Stomach (tissue), 8 donors: ENCODE measurements at regions not wholly inside any gene's neighbourhood (a gene's known extent, or its start where the extent isn't known, plus 50 kb on each side); places are given as distances from the start of the nearest gene placed in this dataset.

Source experiments
- DNase-seq, 2 donors: peaks; one replicate each; pipeline versions ENCODE4 v3.0.0 to v3.0.0-alpha.2; 2013 to 2019
- H3K27ac ChIP-seq, 5 donors: fragments of 200-600 bp in 4 of 5; sonication (generic) in 4 of 5; one replicate each; pipeline ENCODE4 v1.5.1; 2013 to 2019; ENCODE audit warnings: mild to moderate bottlenecking in 1 of 5, moderate library complexity in 1 of 5
- H3K27me3 ChIP-seq, 3 donors: fragments of 200-600 bp; sonication (generic); one replicate each; pipeline ENCODE4 v1.5.1; 2017 to 2019; ENCODE audit warnings: mixed run types in 1 of 3
- H3K36me3 ChIP-seq, 4 donors: fragments of 200-600 bp; sonication (generic); 1 replicate in 3 of 4; 2 replicates in 1 of 4; pipeline ENCODE4 v1.5.1; 2016 to 2019
- H3K4me1 ChIP-seq, 4 donors: fragments of 200-600 bp; sonication (generic); one replicate each; pipeline ENCODE4 v1.5.1; 2016 to 2019
- H3K4me3 ChIP-seq, 4 donors: fragments of 200-600 bp; sonication (generic) in 3 of 4; one replicate each; pipeline ENCODE4 v1.5.1; 2016 to 2019; ENCODE audit warnings: mild to moderate bottlenecking in 1 of 4
- H3K9me3 ChIP-seq, 4 donors: fragments of 200-600 bp; sonication (generic); one replicate each; pipeline ENCODE4 v1.5.1; 2016 to 2019
- CTCF ChIP-seq, 7 experiments: fragments of 450-650 bp in 4 of 7; fragments of 200-600 bp in 3 of 7; sonication (generic) in 3 of 7; IDR thresholded peaks; one replicate each; pipeline ENCODE4 v1.5.1; 2016 to 2019; ENCODE audit warnings: antibody characterized with exemption in 7 of 7, control low read depth in 2 of 7, mild to moderate bottlenecking in 1 of 7
- EP300 ChIP-seq: sonication (generic); formaldehyde crosslinking; IDR thresholded peaks from one replicate; pipeline ENCODE4 v1.6.1; 2017; ENCODE audit warnings: antibody characterized with exemption
- POLR2A ChIP-seq, 4 donors: fragments of 450-650 bp; IDR thresholded peaks; one replicate each; pipeline ENCODE4 v1.6.1; 2016; ENCODE audit warnings: antibody characterized with exemption in 4 of 4, control low read depth in 2 of 4, mild to moderate bottlenecking in 1 of 4, moderate library complexity in 1 of 4
- POLR2AphosphoS5 ChIP-seq, 3 donors: sonication (generic); formaldehyde crosslinking; IDR thresholded peaks; one replicate each; pipeline ENCODE4 v1.6.1; 2016; ENCODE audit warnings: antibody characterized with exemption in 3 of 3
- WGBS, 5 donors: extraction: QIAGEN DNeasy Blood & Tissue Kit in 3 of 5; methylation state at CpG; one replicate each; pipeline versions ENCODE4 v1.1.5 to v1.1.7; 2013 to 2018; 5-methylcytosine and 5-hydroxymethylcytosine counted together
- intact Hi-C: fragments of 100-400 bp; cut with DNase I; formaldehyde crosslinking; loops from one replicate; pipeline ENCODE4 v1.15.1; 2023; ENCODE audit warnings: low total_unique reads
- donor health status: healthy with polysubstance abuse.
- donor health status: Bipolar disorder and iron deficiency.
- donor health status: healthy.

- Histone ChIP-seq H3K4me1 (no peaks in the 10 kb centered on the region), H3K9me3 (peaks cover 0 to 4% (median 0%) of the 10 kb centered on the region in 4 donors), H3K27ac (no peak overlapping the region), H3K27me3 (no peaks in the 10 kb centered on the region), H3K36me3 (no peaks in the 10 kb centered on the region), H3K4me3 (no peak overlapping the region)
- TF ChIP-seq CTCF (IDR thresholded peaks at IDR 0.05) (no peak), EP300 (no peak), POLR2AphosphoS5 (IDR thresholded peaks at IDR 0.05) (no peak), POLR2A (IDR thresholded peaks at IDR 0.05) (no peak)
- DNase-seq: no peak
- intact Hi-C loops: no loop called here
Measured at GRCh38 chr2:133906926-133907325, 338.7 kb upstream of the NCKAP5 start.

- no peak for TF ChIP-seq POLR2AphosphoS5 (IDR thresholded peaks at IDR 0.05)
- TF ChIP-seq POLR2A (IDR thresholded peaks at IDR 0.05): no peak
- TF ChIP-seq CTCF (IDR thresholded peaks at IDR 0.05): no peak
- no peak for TF ChIP-seq EP300
- intact Hi-C loops: no loop called here
- Histone ChIP-seq H3K27me3 (no peaks in the 10 kb centered on the region), H3K27ac (no peak overlapping the region), H3K36me3 (no peaks in the 10 kb centered on the region), H3K4me1 (no peaks in the 10 kb centered on the region), H3K9me3 (peaks cover 0 to 4% (median 0%) of the 10 kb centered on the region in 4 donors), H3K4me3 (no peak overlapping the region)
- no peak for DNase-seq
Measured at GRCh38 chr2:133908171-133908570, 339.9 kb upstream of the NCKAP5 start.

GRCh38 chr2:133918141-133918540 lies 335.7 kb upstream of the MGAT5 start:
- Histone ChIP-seq H3K36me3 (no peaks in the 10 kb centered on the region), H3K4me3 (no peak overlapping the region), H3K27ac (no peak overlapping the region), H3K27me3 (no peaks in the 10 kb centered on the region), H3K9me3 (no peaks in the 10 kb centered on the region), H3K4me1 (no peaks in the 10 kb centered on the region)
- no peak for DNase-seq
- WGBS, 5 donors: 74 to 84% (median 75%) methylated on average over 1 of the region's 1 CpG
- TF ChIP-seq POLR2AphosphoS5 (IDR thresholded peaks at IDR 0.05) (no peak), CTCF (IDR thresholded peaks at IDR 0.05) (no peak), POLR2A (IDR thresholded peaks at IDR 0.05) (no peak), EP300 (no peak)
- intact Hi-C loops: no loop called here

GRCh38 chr2:133919285-133919684 lies 334.6 kb upstream of the MGAT5 start:
- no peaks in the 10 kb centered on the region for H3K36me3 ChIP-seq
- no peaks in the 10 kb centered on the region for H3K4me1 ChIP-seq
- intact Hi-C loops: no loop called here
- no peak overlapping the region for H3K4me3 ChIP-seq
- H3K27me3 ChIP-seq: no peaks in the 10 kb centered on the region
- DNase-seq: no peak
- 43 to 68% (median 49%) methylated on average over 3 of the region's 3 CpGs for WGBS, 5 donors
- H3K27ac ChIP-seq: no peak overlapping the region
- TF ChIP-seq CTCF (IDR thresholded peaks at IDR 0.05): no peak
- no peak for TF ChIP-seq EP300
- no peak for TF ChIP-seq POLR2A (IDR thresholded peaks at IDR 0.05)
- TF ChIP-seq POLR2AphosphoS5 (IDR thresholded peaks at IDR 0.05): no peak
- no peaks in the 10 kb centered on the region for H3K9me3 ChIP-seq

- TF ChIP-seq POLR2A (IDR thresholded peaks at IDR 0.05) (no peak), POLR2AphosphoS5 (IDR thresholded peaks at IDR 0.05) (no peak), CTCF (IDR thresholded peaks at IDR 0.05) (no peak)
- no peaks in the 10 kb centered on the region for H3K4me1 ChIP-seq
- intact Hi-C loops: no loop called here
- H3K4me3 ChIP-seq: no peak overlapping the region
- H3K27me3 ChIP-seq: no peaks in the 10 kb centered on the region
- 83 to 91% (median 87%) methylated on average over 2 of the region's 2 CpGs for WGBS, 5 donors
- H3K36me3 ChIP-seq: no peaks in the 10 kb centered on the region
- DNase-seq: no peak
- no peaks in the 10 kb centered on the region for H3K9me3 ChIP-seq
- no peak overlapping the region for H3K27ac ChIP-seq
Measured at GRCh38 chr2:133927894-133928293, 326.0 kb upstream of the MGAT5 start.
